ENCODE measurements at regions not wholly inside any gene's neighbourhood (a gene's known extent, or its start where the extent isn't known, plus 50 kb on each side); places are given as distances from the start of the nearest gene placed in this dataset.

DNA sequence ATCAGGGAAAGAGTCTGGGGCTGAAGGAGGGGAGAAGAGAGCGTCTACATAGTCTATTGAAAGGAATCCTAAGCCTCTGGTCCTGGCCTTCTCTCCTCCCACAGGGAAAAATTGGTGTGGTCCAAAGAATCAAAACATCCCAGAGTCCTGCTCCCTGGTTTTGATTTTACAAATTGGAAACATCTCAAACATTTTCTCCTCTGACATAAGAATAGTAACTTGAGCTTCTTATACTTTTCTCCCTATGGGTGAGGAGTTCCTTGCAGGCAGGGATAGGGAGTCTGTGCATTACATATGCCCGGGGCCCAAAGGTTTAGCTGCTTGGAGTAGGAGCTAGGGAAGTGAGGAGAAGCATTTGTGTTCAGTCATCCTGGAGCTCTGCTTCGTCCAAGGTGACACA lies 120.0 kb upstream of the GGTLC1 start:
- TF ChIP-seq, protein P1, sequence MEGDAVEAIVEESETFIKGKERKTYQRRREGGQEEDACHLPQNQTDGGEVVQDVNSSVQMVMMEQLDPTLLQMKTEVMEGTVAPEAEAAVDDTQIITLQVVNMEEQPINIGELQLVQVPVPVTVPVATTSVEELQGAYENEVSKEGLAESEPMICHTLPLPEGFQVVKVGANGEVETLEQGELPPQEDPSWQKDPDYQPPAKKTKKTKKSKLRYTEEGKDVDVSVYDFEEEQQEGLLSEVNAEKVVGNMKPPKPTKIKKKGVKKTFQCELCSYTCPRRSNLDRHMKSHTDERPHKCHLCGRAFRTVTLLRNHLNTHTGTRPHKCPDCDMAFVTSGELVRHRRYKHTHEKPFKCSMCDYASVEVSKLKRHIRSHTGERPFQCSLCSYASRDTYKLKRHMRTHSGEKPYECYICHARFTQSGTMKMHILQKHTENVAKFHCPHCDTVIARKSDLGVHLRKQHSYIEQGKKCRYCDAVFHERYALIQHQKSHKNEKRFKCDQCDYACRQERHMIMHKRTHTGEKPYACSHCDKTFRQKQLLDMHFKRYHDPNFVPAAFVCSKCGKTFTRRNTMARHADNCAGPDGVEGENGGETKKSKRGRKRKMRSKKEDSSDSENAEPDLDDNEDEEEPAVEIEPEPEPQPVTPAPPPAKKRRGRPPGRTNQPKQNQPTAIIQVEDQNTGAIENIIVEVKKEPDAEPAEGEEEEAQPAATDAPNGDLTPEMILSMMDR (IDR thresholded peaks at IDR 0.05) = no peak
- TF ChIP-seq POLR2AphosphoS5 (IDR thresholded peaks at IDR 0.05) (no peak), POLR2A (IDR thresholded peaks at IDR 0.05) (no peak)

All from prostate gland (tissue), 2 donors.